HFFc6 (cell line): ENCODE measurements at regions not wholly inside any gene's neighbourhood (a gene's known extent, or its start where the extent isn't known, plus 50 kb on each side); places are given as distances from the start of the nearest gene placed in this dataset.

Experiments
- DNase-seq: peaks from one replicate; pipeline ENCODE4 v3.0.0-alpha.2; 2018
- H3K27ac Mint-ChIP-seq: 2 replicates; pipeline ENCODE4 v1.8.0; 2020; ENCODE audit warnings: mild to moderate bottlenecking, mixed read lengths
- H3K27me3 Mint-ChIP-seq: 2 replicates; pipeline ENCODE4 v1.8.0; 2021; ENCODE audit warnings: mild to moderate bottlenecking, moderate library complexity, mixed read lengths; ENCODE audit not compliant: insufficient read depth
- H3K36me3 Mint-ChIP-seq: 2 replicates; pipeline ENCODE4 v1.8.0; 2021; ENCODE audit warnings: low read depth, mixed read lengths
- H3K4me1 Mint-ChIP-seq: 2 replicates; pipeline ENCODE4 v1.8.0; 2020; ENCODE audit warnings: low read depth, mixed read lengths
- H3K4me3 Mint-ChIP-seq: 2 replicates; pipeline ENCODE4 v1.8.0; 2020; ENCODE audit warnings: mild to moderate bottlenecking, moderate library complexity, mixed read lengths
- H3K9me3 Mint-ChIP-seq: 2 replicates; pipeline ENCODE4 v1.8.0; 2020; ENCODE audit warnings: mild to moderate bottlenecking, mixed read lengths
- TF ChIP-seq, protein P1 (sequence below): fragments of 200-600 bp; sonication (generic); IDR thresholded peaks from 2 replicates; pipeline ENCODE4 v1.5.0; 2021; ENCODE audit warnings: antibody characterized with exemption, mild to moderate bottlenecking

DNA sequence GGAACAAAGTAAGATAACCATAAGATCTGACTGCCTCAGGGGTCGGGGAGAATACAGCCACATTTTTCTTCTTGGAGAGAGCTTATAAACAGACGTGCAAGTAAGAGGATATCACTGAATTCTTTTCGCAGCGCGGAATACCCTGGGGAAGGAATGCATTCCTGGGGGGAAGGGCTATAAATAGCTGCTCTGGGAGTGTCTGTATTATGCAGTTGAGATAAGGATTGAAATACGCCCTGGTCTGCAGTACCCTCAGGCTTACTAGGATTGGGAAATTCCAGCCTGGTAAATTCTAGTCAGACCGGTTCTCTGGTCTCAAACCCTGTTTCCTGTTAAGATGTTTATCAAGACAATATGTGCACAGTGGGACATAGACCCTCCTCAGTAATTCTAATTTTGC lies 1491.7 kb upstream of the RAG2 start:
- DNase-seq = no peak
- Mint-ChIP-seq H3K4me3 (no peak overlapping the region), H3K9me3 (peaks cover 31% of the 10 kb centered on the region), H3K27ac (no peak overlapping the region), H3K36me3 (0 out of 2 replicates have a peak, but pooled peaks cover 4% of the 10 kb centered on the region), H3K27me3 (no peaks in the 10 kb centered on the region), H3K4me1 (no peaks in the 10 kb centered on the region)
- TF ChIP-seq, protein P1, sequence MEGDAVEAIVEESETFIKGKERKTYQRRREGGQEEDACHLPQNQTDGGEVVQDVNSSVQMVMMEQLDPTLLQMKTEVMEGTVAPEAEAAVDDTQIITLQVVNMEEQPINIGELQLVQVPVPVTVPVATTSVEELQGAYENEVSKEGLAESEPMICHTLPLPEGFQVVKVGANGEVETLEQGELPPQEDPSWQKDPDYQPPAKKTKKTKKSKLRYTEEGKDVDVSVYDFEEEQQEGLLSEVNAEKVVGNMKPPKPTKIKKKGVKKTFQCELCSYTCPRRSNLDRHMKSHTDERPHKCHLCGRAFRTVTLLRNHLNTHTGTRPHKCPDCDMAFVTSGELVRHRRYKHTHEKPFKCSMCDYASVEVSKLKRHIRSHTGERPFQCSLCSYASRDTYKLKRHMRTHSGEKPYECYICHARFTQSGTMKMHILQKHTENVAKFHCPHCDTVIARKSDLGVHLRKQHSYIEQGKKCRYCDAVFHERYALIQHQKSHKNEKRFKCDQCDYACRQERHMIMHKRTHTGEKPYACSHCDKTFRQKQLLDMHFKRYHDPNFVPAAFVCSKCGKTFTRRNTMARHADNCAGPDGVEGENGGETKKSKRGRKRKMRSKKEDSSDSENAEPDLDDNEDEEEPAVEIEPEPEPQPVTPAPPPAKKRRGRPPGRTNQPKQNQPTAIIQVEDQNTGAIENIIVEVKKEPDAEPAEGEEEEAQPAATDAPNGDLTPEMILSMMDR = no peak

GRCh38 chr11:38060920-38061319 lies 1462.9 kb upstream of the RAG2 start:
- no peaks in the 10 kb centered on the region for H3K4me1 Mint-ChIP-seq
- H3K4me3 Mint-ChIP-seq = no peak overlapping the region
- H3K36me3 Mint-ChIP-seq = no peaks in the 10 kb centered on the region
- no peak for DNase-seq
- TF ChIP-seq, protein P1 = no peak
- H3K27me3 Mint-ChIP-seq = no peaks in the 10 kb centered on the region
- H3K9me3 Mint-ChIP-seq = peaks cover 15% of the 10 kb centered on the region
- no peak overlapping the region for H3K27ac Mint-ChIP-seq

DNA sequence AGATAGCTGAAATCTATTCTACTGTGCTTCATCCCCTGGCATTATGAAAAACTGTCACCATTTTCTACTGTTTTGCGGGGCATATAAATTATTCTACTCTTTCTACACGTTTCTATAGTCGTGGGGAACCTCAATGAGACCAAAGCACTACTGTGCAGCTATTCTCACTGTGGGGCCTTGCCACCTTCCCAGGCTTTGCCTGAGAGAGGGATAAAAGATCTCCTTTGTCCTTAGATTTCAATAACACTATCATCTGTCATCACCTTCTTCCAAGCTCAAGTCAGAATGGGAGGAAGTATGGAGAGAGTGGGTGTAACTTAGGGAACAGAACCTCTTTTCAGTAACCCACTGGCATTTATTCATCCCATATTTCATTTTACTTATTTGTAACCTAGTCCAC lies 1462.1 kb upstream of the RAG2 start:
- Mint-ChIP-seq H3K4me3 (no peak overlapping the region), H3K36me3 (no peaks in the 10 kb centered on the region), H3K9me3 (peaks cover 14% of the 10 kb centered on the region), H3K4me1 (no peaks in the 10 kb centered on the region), H3K27me3 (no peaks in the 10 kb centered on the region), H3K27ac (no peak overlapping the region)
- TF ChIP-seq, protein P1 = no peak
- no peak for DNase-seq

DNA sequence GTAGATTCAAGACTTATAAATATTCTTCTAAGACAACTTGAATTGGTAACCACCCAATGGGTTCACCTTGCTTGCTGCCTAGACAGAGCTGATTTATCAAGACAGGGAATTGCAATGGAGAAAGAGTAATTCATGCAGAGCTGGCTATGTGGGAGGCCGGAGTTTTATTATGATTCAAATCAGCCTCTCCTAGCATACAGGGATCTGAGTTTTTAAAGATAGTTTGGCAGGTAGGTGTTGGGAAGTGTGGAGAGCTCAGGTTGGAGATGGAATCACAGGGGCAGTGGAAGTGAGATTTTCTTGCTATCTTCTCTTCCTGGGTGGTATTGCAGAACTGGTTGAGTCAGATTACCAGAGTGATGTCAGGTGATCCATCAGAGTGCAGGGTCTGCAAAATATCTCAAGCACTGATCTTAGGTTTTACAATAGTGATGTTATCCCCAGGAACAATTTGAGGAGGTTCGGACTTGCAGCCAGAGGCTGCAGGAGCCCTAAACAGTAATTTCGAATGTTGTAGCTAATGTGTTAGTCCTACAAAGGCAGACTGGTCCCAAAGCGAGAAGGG lies 1448.6 kb upstream of the RAG2 start:
- Mint-ChIP-seq H3K27ac (no peak overlapping the region), H3K4me3 (no peak overlapping the region), H3K9me3 (peaks cover 6% of the 10 kb centered on the region), H3K36me3 (no peaks in the 10 kb centered on the region), H3K4me1 (no peaks in the 10 kb centered on the region), H3K27me3 (no peaks in the 10 kb centered on the region)
- TF ChIP-seq, protein P1 = no peak
- no peak for DNase-seq

GRCh38 chr11:38043060-38043459 lies 1445.0 kb upstream of the RAG2 start:
- no peak overlapping the region for H3K27ac Mint-ChIP-seq
- no peak overlapping the region for H3K4me3 Mint-ChIP-seq
- DNase-seq = no peak
- H3K27me3 Mint-ChIP-seq = no peaks in the 10 kb centered on the region
- no peaks in the 10 kb centered on the region for H3K4me1 Mint-ChIP-seq
- TF ChIP-seq, protein P1 = no peak
- no peaks in the 10 kb centered on the region for H3K36me3 Mint-ChIP-seq
- peaks cover 7% of the 10 kb centered on the region for H3K9me3 Mint-ChIP-seq

- Mint-ChIP-seq H3K27me3 (no peaks in the 10 kb centered on the region), H3K9me3 (peaks cover 22% of the 10 kb centered on the region), H3K36me3 (no peaks in the 10 kb centered on the region), H3K4me1 (no peaks in the 10 kb centered on the region), H3K27ac (no peak overlapping the region), H3K4me3 (no peak overlapping the region)
- TF ChIP-seq, protein P1 = no peak
- no peak for DNase-seq
Observed at GRCh38 chr11:38038777-38039176, 1440.7 kb upstream of the RAG2 start.
